Panc1 (cell line): ENCODE measurements at regions not wholly inside any gene's neighbourhood (a gene's known extent, or its start where the extent isn't known, plus 50 kb on each side); places are given as distances from the start of the nearest gene placed in this dataset.

Source experiments
- CTCF ChIP-seq: fragments of 450-650 bp; IDR thresholded peaks from 2 replicates; pipeline ENCODE4 v1.5.1; 2017; ENCODE audit warnings: mild to moderate bottlenecking
- POLR2AphosphoS5 ChIP-seq: IDR thresholded peaks from 2 replicates; pipeline ENCODE4 v1.6.1; 2012; ENCODE audit warnings: mild to moderate bottlenecking, low read depth, low read length, moderate library complexity
- REST ChIP-seq, 2 experiments: IDR thresholded peaks; 2 replicates each; pipeline ENCODE4 v1.6.1; 2011 to 2012; ENCODE audit warnings: low read depth in 2 of 2, control low read depth in 1 of 2, low read length in 1 of 2, mild to moderate bottlenecking in 1 of 2, moderate library complexity in 1 of 2; ENCODE audit not compliant: insufficient read depth in 1 of 2
- SIN3A ChIP-seq: IDR thresholded peaks from 2 replicates; pipeline ENCODE4 v1.6.1; 2012; ENCODE audit warnings: low read depth, mild to moderate bottlenecking, low read length, moderate library complexity, borderline replicate concordance; ENCODE audit not compliant: insufficient read depth

GRCh38 chr1:229757226-229757625 lies 131.2 kb downstream of the URB2 start:
- TF ChIP-seq CTCF (no peak), REST (IDR thresholded peaks at IDR 0.05; ENCODE audit: insufficient read depth in 1 of 2, low read depth in 2 of 2, low read length in 1 of 2) (no peak), SIN3A (no peak), POLR2AphosphoS5 (no peak)
